Peyer's patch (tissue), 4 donors: ENCODE measurements at regions not wholly inside any gene's neighbourhood (a gene's known extent, or its start where the extent isn't known, plus 50 kb on each side); places are given as distances from the start of the nearest gene placed in this dataset.

Experiments used
- POLR2A ChIP-seq, 2 donors: fragments of 450-650 bp; IDR thresholded peaks; one replicate each; pipeline ENCODE4 v1.5.1; 2017; ENCODE audit warnings: antibody characterized with exemption in 2 of 2, mild to moderate bottlenecking in 2 of 2, moderate library complexity in 2 of 2
- TF ChIP-seq, protein P1 (sequence below), 6 experiments: fragments of 450-650 bp in 4 of 6; fragments of 200-600 bp in 2 of 6; sonication (generic) in 1 of 6; IDR thresholded peaks; one replicate each; pipeline ENCODE4 v1.5.1; 2017 to 2019; ENCODE audit warnings: antibody characterized with exemption in 6 of 6, mild to moderate bottlenecking in 3 of 6, moderate library complexity in 1 of 6

DNA sequence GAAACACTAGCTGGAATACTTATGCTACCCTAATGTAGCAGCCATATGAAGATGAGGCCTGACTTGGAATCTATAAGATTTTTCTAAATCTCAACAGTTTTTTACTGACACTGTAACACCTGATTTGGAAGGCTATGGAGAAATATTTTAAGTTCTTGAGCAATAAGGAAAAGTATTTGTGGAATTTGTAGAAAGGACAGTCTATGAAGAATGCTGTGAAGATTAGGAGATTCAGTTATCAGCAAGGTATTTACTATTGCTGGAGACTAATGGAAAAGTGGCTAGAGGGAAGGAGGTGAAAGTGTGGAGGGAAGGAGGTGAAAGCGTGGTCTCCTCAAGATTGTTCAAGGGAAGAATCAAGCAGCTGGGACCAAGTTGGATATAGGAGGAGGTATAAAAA is 190.0 kb upstream of the EMCN start:
- TF ChIP-seq, protein P1, sequence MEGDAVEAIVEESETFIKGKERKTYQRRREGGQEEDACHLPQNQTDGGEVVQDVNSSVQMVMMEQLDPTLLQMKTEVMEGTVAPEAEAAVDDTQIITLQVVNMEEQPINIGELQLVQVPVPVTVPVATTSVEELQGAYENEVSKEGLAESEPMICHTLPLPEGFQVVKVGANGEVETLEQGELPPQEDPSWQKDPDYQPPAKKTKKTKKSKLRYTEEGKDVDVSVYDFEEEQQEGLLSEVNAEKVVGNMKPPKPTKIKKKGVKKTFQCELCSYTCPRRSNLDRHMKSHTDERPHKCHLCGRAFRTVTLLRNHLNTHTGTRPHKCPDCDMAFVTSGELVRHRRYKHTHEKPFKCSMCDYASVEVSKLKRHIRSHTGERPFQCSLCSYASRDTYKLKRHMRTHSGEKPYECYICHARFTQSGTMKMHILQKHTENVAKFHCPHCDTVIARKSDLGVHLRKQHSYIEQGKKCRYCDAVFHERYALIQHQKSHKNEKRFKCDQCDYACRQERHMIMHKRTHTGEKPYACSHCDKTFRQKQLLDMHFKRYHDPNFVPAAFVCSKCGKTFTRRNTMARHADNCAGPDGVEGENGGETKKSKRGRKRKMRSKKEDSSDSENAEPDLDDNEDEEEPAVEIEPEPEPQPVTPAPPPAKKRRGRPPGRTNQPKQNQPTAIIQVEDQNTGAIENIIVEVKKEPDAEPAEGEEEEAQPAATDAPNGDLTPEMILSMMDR (IDR thresholded peaks at IDR 0.05): no peak
- TF ChIP-seq POLR2A (IDR thresholded peaks at IDR 0.05): no peak
